Mesothelial cell of epicardium (in vitro differentiated cells): ENCODE measurements at regions not wholly inside any gene's neighbourhood (a gene's known extent, or its start where the extent isn't known, plus 50 kb on each side); places are given as distances from the start of the nearest gene placed in this dataset.

Source experiments
- DNase-seq, 2 experiments: peaks; one replicate each; pipeline ENCODE4 v3.0.0; 2021; ENCODE audit warnings: low spot score in 2 of 2; ENCODE audit not compliant: unreplicated experiment in 2 of 2
- H3K27ac Mint-ChIP-seq: 2 replicates; pipeline ENCODE4 v1.8.0; 2021; ENCODE audit warnings: mixed read lengths
- H3K27me3 Mint-ChIP-seq: 2 replicates; pipeline ENCODE4 v1.8.0; 2021; ENCODE audit warnings: low read depth, mixed read lengths
- H3K36me3 Mint-ChIP-seq: 2 replicates; pipeline ENCODE4 v1.8.0; 2021; ENCODE audit warnings: mixed read lengths
- H3K4me1 Mint-ChIP-seq: 2 replicates; pipeline ENCODE4 v1.8.0; 2021; ENCODE audit warnings: mixed read lengths
- H3K4me3 Mint-ChIP-seq: 2 replicates; pipeline ENCODE4 v1.8.0; 2021; ENCODE audit warnings: mild to moderate bottlenecking, moderate library complexity, mixed read lengths
- H3K9me3 Mint-ChIP-seq: 2 replicates; pipeline ENCODE4 v1.8.0; 2021; ENCODE audit warnings: mixed read lengths
- TF ChIP-seq, protein P1 (sequence below): fragments of 200-600 bp; sonication (generic); IDR thresholded peaks from one replicate; pipeline ENCODE4 v1.5.0; 2021; ENCODE audit warnings: antibody characterized with exemption; ENCODE audit not compliant: unreplicated experiment

- Mint-ChIP-seq H3K36me3 (no peaks in the 10 kb centered on the region), H3K4me1 (peaks cover 4% of the 10 kb centered on the region), H3K4me3 (no peak overlapping the region), H3K9me3 (no peaks in the 10 kb centered on the region), H3K27ac (no peak overlapping the region), H3K27me3 (peaks cover 13% of the 10 kb centered on the region)
- no peak for DNase-seq
- TF ChIP-seq, protein P1, sequence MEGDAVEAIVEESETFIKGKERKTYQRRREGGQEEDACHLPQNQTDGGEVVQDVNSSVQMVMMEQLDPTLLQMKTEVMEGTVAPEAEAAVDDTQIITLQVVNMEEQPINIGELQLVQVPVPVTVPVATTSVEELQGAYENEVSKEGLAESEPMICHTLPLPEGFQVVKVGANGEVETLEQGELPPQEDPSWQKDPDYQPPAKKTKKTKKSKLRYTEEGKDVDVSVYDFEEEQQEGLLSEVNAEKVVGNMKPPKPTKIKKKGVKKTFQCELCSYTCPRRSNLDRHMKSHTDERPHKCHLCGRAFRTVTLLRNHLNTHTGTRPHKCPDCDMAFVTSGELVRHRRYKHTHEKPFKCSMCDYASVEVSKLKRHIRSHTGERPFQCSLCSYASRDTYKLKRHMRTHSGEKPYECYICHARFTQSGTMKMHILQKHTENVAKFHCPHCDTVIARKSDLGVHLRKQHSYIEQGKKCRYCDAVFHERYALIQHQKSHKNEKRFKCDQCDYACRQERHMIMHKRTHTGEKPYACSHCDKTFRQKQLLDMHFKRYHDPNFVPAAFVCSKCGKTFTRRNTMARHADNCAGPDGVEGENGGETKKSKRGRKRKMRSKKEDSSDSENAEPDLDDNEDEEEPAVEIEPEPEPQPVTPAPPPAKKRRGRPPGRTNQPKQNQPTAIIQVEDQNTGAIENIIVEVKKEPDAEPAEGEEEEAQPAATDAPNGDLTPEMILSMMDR: no peak
Measured at GRCh38 chr7:94061326-94061725, 57.2 kb upstream of the BET1 start.

GRCh38 chr7:94062372-94062771 is 58.2 kb upstream of the BET1 start:
- Mint-ChIP-seq H3K27me3 (peaks cover 13% of the 10 kb centered on the region), H3K4me3 (no peak overlapping the region), H3K4me1 (peaks cover 4% of the 10 kb centered on the region), H3K27ac (no peak overlapping the region), H3K36me3 (no peaks in the 10 kb centered on the region), H3K9me3 (no peaks in the 10 kb centered on the region)
- no peak for DNase-seq
- TF ChIP-seq, protein P1: no peak

- Mint-ChIP-seq H3K4me1 (peaks cover 4% of the 10 kb centered on the region), H3K36me3 (no peaks in the 10 kb centered on the region), H3K4me3 (no peak overlapping the region), H3K27ac (no peak overlapping the region), H3K9me3 (no peaks in the 10 kb centered on the region), H3K27me3 (peaks cover 13% of the 10 kb centered on the region)
- TF ChIP-seq, protein P1: no peak
- DNase-seq: no peak
Measured at GRCh38 chr7:94064541-94065191, 60.5 kb upstream of the BET1 start.

DNA sequence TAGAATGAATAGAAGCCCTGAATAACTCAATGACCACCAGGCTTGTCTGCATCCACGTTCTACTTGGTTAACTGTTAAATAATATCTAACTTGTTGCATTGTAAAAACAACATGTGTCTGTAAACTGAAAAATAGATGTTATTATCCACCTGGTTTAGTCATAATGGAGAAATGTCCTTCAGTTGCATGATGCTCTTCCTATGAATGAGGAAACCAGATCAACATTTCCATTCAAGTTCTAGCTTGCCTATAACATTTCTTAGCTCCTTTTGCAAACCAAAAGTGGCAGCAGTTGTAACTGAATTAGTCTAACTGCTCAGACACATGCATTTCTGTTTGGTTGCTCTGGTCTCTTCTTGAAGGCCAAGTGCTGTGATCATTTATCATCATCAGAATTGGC is 62.9 kb upstream of the BET1 start:
- H3K36me3 Mint-ChIP-seq: no peaks in the 10 kb centered on the region
- TF ChIP-seq, protein P1: no peak
- DNase-seq: no peak
- no peak overlapping the region for H3K27ac Mint-ChIP-seq
- H3K9me3 Mint-ChIP-seq: no peaks in the 10 kb centered on the region
- peaks cover 13% of the 10 kb centered on the region for H3K27me3 Mint-ChIP-seq
- H3K4me1 Mint-ChIP-seq: peaks cover 4% of the 10 kb centered on the region
- H3K4me3 Mint-ChIP-seq: no peak overlapping the region

DNA sequence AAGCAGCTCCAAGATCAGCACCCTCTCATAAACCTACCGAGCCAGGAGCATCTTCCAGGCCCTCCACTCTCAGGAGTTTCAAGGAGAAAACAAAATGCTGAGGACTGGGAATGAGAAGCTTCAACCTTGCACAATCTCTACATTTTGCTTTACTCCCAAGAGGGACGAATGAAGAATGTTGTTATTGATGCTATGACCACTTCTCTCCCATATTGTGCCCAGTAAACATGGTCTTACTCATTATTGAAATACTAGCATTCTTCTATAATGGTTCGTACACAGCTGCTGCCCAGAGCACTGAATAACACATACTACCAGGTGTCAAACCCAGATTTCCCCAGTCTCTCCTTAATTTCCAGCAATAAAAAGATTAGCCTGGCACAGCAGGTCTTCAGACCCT is 63.4 kb upstream of the BET1 start:
- no peaks in the 10 kb centered on the region for H3K36me3 Mint-ChIP-seq
- TF ChIP-seq, protein P1: no peak
- no peak overlapping the region for H3K27ac Mint-ChIP-seq
- peaks cover under 1% of the 10 kb centered on the region for H3K4me1 Mint-ChIP-seq
- H3K4me3 Mint-ChIP-seq: no peak overlapping the region
- no peaks in the 10 kb centered on the region for H3K9me3 Mint-ChIP-seq
- peaks cover 10% of the 10 kb centered on the region for H3K27me3 Mint-ChIP-seq
- DNase-seq: no peak
